Activated naive CD4-positive, alpha-beta T cell treated with Interleukin-2 at 50 U/mL for 16 hours (primary cell): ENCODE measurements at regions not wholly inside any gene's neighbourhood (a gene's known extent, or its start where the extent isn't known, plus 50 kb on each side); places are given as distances from the start of the nearest gene placed in this dataset.
"Not testable (repeated sequence)": the region's sequence is repeated elsewhere in the genome, so short reads cannot be mapped to it uniquely, and the experiment has no call there.

ENCODE experiments used
- DNase-seq: peaks from one replicate; pipeline ENCODE4 v3.0.0-alpha.2; 2020

DNA sequence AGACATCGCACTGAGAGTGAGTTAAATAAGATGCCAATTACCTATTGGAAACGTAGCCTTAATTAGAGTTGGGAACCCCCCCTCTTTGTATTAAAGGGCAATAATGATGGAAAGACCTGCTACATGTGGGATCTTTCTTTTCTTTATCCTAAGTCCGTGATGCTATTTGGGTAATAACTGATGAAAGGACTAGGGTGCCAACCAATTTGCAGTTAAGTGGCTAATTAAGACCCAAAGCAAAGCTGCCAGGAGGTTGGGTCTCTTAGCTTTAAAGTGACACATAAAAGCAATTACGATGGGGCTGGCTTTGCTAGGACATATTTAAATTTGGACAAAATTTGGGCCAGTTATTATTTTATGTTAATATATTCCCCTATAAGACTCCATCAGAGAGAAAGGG, 728.8 kb downstream of the NR2F1-AS1 start:
- DNase-seq: no peak

DNA sequence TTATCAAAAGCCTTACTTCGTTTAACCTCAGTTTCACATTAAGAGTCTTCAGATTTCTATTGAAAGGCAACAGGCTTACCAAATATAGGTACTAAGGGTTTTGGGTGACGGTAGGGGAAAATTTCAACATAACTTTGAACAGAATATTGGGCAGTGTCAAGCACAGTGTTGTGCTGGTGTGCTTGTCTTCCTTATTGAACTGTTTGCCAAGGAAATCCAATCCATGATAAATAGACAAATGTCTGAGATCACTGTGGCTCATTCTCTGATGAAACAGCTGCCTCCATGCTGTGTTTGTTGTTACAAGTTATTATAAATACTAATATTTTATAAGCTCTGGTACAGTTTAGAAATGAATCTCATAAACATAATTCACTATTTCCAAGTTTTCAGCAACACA, 730.1 kb downstream of the NR2F1-AS1 start:
- no peak for DNase-seq

DNA sequence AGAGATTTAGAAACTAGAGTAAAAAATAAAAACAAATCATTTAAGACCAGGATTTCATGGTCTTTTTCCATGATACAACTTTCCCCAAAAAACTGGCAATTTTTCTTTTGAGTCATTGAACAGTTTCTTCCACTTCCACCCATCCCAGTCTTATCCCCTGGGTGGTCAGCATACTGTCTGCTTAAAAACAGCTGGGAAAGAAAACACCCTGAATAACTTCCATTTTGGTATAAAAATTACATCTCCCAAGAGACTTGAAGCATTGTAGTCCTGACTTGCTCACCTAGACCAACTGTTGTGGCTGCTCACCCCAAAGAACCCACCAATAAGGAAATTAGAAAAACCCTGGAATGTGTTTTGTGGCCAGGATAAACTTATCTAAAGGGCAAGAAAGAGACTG, 731.3 kb downstream of the NR2F1-AS1 start:
- DNase-seq: no peak

DNA sequence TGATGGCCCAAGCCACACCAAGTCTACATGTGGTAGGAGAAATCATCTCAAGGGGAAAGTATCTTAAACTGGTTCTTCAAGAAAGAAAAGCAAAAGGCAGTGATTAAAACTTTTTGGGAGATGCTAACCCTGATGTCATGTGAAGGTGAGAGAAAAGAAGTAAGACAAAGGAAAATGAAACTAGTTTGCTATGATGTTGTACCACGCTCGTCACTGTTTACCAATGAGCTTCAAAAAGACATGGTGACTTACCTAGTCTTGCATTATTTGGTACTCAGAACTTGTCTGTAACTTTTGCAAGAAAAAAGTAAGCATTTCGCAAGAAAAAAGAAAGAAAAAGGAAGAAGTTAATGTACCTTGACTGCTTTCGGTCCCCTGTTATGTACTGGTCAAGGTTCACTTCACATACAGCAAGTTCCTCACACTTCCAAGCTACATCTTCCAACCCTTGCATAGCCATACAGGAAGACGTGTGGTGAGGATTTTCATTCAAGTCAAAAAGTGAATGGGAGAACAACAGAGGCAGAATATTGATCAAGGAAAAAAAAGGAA, 739.3 kb downstream of the NR2F1-AS1 start:
- DNase-seq: no peak

DNA sequence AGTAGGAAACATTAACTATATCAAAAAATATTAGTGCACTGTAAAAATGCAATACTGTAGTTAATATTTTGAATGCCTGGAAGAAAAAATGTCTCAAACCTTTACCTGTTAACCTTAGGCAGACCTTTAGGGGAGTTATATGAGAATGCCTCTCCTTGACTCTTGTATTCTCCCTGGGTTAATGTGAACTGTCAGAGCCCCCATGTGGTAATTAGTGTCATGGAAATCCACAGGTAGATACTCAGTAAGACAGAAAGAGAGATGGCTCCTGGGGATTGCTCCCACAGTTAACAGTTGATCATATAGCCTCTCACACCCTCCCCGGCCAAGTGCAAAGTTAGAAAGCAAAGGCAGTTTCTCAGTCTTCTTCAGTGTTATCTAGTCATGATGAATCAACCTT, 742.8 kb downstream of the NR2F1-AS1 start:
- no peak for DNase-seq

DNA sequence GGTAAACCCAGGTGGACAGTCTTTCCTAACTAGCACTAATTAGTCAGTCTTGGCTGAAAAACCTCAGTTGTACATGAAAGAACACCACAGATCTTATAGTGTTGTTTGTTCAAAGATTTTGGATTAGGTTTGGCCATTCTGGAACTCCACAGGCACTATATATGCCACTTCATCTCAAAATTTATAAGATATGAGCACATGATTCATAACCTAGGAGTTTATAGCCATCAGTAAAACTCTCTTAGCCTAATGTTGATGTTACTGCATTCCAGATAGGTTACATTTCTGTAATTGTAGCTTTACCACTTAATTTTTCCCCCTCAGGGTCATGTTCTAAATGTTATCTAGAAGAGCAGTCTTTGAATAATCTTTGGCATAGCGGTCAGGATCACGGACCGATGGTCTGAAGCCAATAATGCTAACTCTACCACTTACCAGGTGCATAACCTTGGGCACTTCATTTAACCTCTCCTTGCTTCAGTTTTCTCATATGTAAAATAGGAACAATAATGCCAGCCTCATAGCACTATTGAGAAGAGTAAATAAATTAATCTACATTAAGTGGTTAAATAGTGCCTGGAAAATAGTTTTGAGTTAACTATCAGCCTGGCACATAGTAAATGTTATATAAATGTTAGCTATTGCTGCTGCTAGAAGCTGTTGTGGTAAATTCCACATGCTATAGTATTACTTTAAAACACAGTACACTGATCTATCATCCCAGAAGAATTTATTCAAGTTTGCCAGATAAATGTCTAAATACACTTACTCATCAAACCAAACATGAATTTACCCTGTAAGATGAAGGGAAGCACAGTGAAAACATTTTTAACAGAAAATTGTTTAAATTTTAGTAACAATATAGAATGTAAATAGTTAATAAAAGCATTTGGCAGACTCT, 743.9 kb downstream of the NR2F1-AS1 start:
- no peak for DNase-seq

DNA sequence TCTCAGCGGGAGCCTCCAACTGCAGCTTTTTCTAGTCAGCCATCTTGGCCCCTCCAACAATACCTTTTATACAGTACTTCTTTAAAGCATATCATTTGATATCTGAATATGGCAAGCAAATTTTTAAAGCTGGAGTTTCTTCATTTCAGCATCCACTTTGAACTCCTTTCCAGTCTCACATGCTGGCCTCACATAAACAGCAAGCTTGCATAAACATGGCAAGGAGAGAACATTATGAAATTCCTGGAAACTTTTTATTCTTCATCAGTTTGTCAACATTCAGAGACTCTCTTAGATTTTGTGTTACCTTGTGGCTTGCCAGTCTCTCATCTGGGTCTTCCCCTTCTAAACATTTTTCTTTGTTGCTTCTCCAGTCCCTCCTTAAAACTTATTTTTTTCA, 745.3 kb downstream of the NR2F1-AS1 start:
- no peak for DNase-seq

DNA sequence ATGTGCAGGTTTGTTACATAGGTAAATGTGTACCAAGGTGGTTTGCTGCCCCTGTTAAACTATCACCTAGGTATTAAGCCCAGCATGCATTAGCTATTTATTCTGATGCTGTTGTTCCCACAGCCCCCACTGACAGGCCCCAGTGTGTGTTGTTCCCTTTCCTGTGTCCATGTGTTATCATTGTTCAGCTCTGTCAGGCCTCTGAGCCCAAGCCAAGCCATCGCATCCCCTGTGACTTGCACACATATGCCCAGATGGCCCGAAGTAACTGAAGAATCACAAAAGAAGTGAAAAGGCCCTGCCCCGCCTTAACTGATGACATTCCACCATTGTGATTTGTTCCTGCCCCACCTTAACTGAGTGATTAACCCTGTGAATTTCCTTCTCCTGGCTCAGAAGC, 757.5 kb downstream of the NR2F1-AS1 start:
- DNase-seq: not testable (repeated sequence)

DNA sequence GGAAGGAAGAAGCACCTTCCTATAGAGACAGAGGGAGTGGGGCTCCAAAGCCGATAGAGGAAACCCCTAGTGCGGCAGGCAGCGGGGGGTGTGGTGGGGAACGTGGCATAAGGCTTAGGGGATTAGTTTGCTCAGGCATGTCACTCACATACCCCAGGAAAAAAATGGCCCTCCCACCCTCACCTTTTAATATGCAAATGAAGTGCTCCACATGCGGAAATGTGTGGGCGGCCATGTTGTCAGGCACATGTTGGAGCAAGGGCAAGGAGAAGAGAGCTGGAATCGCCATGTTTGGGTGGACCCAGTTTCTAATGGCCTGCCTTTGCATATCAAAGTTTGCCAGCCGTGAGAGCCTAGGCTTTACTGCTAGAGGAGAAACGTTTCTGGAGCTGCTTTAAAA, 758.8 kb downstream of the NR2F1-AS1 start:
- DNase-seq: no peak

DNA sequence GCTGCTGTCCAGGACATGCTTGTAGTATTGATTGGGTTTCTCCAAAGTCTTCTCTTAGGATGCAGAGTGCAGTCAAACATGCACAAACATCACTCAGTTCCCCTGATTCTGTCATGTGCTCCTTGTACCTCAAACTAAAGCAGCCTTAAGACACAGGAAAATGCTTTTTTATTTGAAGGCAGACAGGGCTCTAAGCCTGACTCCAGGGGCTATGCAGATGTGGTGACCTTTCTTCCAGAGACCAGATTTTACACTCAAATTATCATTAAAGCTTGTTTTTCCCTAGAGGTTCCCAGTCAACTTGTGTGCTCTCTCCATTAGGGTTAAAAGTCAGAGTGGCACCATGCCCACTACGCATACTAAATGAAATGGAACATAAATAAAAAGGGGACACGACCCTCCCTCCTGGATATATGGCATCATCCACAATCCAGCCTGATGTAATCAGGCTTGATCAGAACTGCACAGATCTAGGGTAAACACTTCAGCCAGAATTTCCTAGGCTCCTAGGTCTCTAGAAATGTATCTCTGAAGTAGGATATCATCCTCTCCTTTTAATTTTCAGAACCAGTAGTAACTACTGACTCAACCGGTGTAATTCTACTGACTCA, 771.1 kb downstream of the NR2F1-AS1 start:
- no peak for DNase-seq

DNA sequence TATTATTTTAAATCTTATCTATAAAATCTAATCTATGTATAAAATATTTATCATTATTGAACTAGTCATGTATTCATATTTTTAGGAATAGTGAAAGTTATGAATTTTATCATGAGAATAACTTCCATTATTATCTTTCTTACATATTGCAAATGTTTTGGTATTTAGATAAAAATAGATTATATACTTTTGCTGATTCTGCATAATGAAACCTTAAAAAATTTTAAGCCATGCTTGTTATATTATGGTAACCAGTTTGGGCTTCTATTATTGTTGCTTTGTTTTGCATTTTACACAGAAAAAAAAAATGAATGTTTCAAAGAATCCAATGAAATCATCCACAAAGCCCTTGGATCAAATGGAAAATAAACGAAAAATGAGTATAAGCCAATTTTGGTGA, 772.5 kb downstream of the NR2F1-AS1 start:
- no peak for DNase-seq

DNA sequence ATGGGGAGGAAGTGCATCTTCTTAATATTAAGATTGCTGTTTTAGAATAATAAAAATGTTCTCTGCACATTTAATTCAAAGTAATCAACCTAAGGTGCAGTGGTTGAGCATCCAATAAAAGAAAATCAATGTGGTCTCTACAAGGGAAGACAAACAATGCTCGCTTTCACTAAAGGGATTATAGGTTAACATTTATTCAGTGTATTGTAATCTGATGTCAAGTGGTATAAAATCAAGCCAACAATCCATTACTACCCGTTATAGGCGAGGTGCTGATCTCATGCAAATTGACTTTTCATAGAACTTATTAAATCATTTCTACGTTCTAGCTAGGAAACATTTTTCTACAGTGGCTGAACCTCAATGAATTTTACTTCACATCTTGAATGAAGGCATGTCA, 773.9 kb downstream of the NR2F1-AS1 start:
- no peak for DNase-seq

DNA sequence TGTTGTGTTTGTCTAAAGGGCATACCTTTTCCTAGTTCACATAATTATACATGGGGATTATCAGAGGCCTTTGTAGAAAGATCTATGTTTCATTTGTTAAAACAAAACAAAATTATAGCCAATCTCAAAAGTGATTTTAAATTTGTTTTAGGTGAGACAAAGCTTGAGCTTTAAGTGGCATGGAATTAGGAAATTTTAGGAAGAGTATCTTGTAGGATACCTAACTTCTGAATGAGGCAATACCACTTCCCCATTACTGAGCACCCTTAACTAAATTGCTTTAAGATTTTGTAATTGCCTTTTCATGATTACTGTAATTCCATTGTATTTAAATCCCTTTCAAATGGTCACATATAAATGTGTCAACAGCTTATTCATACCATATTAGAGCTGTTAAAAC, 775.6 kb downstream of the NR2F1-AS1 start:
- no peak for DNase-seq

DNA sequence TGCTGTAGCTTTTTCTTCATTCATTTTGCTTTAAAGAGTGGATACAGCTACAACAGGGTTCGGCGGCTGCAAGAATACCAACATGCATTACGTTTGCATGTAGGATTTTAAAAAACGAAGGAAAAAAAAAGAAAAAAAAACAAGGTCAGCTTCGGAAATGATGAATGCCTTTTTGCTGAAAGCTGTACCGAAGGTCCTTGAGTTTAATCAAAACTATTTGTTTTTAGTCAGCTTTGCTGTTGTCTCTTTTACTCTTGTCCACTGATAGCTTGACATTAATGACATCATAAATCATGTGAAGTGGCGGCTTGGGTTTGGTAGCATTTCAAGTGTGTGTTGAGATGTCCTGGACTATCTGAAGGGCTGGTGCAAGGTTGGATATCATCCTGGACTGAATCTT, 779.1 kb downstream of the NR2F1-AS1 start:
- no peak for DNase-seq

DNA sequence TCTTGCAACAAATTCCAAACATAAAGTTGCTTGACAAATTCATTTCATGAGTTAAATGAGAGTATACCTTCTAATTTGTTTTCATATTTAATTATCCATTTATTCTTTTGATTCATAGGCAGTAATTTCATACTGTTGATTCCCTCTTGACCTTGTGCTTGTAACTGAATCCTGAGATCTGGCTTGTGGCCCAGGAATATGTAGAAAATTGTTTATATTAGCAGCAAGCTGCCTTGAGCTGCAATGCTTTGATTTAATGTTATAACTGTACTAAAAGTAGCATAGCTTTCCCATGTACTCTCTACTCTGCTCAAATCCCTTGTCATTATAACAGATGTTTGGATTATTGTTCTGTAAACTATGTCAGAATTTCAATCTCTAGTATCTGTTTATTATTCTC, 780.7 kb downstream of the NR2F1-AS1 start:
- no peak for DNase-seq

DNA sequence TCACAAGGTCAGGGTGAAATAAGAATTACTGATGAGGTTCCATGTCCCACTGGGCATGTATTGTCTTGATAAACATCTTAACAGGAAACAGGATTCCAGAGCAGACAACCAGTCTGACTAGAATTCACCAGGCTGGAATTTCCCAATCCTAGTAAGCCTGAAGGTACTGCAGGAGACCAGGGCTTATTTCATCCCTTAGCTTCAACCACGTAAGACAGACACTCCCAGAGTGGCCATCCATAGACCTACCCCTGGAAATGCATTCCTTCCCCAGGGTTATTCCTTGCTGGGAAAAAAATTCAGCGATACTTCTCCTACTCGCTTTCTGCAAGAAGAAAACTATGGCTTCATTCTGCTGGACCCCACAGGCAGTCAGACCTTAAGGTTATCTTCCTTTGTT, 785.4 kb downstream of the NR2F1-AS1 start:
- DNase-seq: no peak

DNA sequence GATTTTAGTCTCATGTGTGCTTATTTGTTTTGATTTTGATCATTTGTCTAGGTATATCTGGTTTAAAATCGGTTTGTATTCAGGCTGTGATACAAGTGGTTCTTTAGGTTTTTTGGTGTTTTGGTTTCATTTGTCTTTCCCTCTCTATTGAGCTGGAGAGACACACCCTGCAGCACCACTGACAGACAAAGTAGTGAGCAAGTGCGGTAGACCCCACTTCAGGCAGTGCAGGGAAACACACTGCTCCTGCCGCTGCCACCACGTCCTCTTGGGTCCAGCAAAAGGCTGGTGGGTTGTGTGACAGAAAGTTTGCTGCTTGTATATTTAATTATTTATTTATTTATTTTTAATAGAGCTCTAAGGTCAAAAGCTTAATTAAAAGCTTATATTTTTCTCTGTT, 801.0 kb downstream of the NR2F1-AS1 start:
- no peak for DNase-seq

DNA sequence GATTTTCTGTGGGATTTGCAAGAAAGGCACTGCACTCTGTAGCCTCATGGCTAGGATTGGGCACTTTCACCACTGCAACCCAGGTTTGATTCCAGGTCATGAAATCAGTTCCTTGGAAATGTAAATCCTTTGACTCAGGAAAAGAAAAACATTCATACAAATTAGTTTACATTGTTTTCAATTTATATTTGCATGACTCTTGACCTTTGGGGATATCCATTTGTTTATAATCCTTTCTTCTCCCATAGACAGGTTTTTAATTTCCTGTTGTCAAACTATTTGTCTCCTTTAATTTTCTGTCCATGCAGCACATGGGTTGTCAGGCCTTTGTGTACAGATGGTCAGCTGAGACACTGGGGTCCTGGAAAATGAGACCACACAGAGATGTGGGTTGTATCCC, 801.5 kb downstream of the NR2F1-AS1 start:
- no peak for DNase-seq

DNA sequence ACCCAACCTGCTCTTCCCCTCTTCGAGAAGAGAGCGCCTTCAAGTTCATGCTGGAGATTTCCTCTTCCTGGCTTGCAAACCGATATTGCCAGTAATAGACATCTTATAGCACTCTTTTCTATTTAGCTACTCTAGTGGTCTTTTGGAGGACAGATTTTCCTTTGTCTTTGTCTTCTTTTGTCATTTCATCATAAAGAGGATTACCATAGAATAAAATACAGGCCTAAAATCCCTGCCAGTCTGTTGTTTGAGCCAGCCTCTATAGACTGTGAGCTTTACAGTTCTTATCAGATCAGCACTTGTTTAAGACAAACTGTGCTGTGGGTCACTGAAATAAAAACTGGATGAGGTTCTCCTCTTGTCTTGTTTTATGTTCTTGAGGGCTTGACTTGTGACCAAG, 802.8 kb downstream of the NR2F1-AS1 start:
- DNase-seq: no peak

DNA sequence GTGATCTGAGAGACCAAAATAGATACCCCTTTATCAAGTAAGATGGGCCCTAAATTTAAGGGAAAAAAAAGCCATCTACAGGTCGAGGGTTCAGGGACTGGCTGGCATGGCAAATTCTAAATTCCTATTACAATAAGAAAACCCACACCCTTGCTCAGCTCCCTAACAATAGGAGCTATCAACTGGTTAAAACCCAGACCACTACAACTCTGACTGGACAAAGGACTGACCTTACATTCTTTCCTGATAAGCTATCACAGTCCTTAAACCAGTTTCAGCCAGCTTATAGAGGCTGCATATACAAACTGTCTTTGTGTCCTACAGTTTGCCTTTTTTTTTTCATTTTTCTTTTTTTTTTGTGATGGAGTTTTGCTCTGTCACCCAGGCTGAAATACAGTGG, 803.6 kb downstream of the NR2F1-AS1 start:
- DNase-seq: no peak

DNA sequence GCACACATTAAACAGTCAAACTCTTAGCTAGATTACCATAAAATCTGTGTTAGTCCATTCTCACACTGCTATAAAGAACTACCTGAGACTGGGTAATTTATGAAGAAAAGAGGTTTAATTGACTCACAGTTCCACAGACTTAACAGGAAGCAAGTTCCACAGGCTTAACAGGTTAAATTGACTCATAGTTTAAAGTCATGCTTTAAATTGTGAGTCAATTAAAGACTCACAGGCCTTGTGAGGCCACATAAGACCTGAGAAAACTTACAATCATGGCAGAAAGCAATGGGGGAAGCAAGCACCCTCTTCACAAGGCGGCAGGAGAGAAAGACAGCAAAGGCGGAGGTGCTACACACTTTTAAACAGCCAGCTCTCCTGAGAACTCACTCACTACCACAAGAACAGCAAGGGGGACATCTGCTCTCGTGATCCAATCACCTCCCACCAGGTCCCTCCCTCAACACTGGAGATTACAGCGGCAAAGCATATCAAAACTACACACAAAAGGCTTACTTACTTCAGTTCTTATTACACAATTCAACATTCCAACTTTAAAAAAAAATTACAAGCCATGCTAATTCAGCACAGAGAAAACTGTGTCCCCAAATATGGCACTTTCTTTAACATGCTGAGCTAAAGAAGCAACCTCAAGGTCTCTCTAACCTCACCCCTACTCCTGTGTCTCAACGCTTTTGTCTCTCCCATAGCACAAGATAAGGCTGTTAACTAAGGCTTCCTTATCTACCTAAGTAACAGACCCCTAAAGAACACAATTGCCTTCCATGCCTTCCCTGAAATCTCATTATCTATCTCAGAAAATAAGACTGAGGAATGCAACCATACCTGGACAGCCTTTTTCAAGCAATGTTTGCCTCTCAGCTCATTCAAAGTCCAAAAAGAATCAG, 805.1 kb downstream of the NR2F1-AS1 start:
- no peak for DNase-seq

DNA sequence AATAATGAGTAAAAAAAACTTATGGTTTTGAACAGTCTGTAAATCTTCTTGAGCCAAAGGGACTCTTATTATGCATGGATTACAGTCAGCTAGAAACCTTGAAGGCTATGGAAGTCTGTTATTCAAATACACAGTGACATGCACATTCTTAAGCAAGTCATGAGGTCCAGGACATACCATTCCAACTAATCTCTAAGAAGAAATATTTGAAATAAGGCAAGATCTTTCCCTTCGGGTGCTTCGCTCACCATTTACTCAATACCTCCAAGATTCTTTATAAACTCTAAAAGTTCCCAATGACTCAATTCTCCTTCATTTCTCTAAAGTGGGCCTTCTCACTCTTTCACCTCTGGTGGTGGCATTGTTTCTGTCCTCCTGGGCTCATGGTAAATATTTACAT, 811.0 kb downstream of the NR2F1-AS1 start:
- no peak for DNase-seq

DNA sequence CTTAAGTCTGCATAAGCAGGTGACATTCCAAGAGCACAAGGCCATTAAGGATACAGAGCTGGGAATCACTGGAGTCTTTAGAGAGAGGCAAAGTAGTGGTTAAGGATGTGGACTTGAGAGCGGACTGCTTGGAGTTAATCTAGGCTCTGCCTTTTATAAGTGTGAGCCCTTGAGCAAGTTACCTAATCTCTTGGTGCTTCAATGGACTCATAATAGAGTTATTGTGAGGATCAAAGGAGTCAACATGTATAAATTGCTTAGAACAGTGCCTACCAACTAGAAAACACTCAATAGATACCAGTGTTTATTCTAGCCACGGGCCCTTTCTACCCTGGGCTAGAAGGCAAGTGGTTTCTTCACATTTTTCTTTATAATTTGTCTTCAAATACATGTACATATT, 819.4 kb downstream of the NR2F1-AS1 start:
- DNase-seq: no peak
